CD14-positive monocyte (primary cell): ENCODE measurements at regions not wholly inside any gene's neighbourhood (a gene's known extent, or its start where the extent isn't known, plus 50 kb on each side); places are given as distances from the start of the nearest gene placed in this dataset.

Experiments
- DNase-seq, 3 donors: peaks; one replicate each; pipeline ENCODE4 v3.0.0-alpha.2; 2011 to 2022
- H2AFZ ChIP-seq: 2 replicates; pipeline ENCODE4 v1.6.0; 2012; ENCODE audit warnings: mild to moderate bottlenecking, low read depth, low read length, inconsistent platforms; ENCODE audit not compliant: insufficient read depth, poor library complexity, severe bottlenecking
- H3K27ac ChIP-seq, 2 donors: 1 replicate in 1 of 2; 2 replicates in 1 of 2; pipeline ENCODE4 v1.5.1; 2012 to 2013; ENCODE audit warnings: low read length in 2 of 2, control low read depth in 1 of 2, inconsistent platforms in 1 of 2, low read depth in 1 of 2, mild to moderate bottlenecking in 1 of 2
- H3K27me3 ChIP-seq, 2 donors: one replicate each; pipeline versions ENCODE4 v1.6.0 to v1.6.1; 2011 to 2013; ENCODE audit warnings: low read length in 2 of 2; ENCODE audit not compliant: control insufficient read depth in 2 of 2, insufficient read depth in 2 of 2
- H3K36me3 ChIP-seq, 2 donors: replicated peaks in 1 of 2; 1 replicate in 1 of 2; 2 replicates in 1 of 2; pipeline versions ENCODE4 v1.5.1 to v1.6.1; 2012 to 2013; ENCODE audit warnings: low read length in 2 of 2, control low read depth in 1 of 2, inconsistent platforms in 1 of 2, mild to moderate bottlenecking in 1 of 2; ENCODE audit not compliant: insufficient read depth in 2 of 2, control insufficient read depth in 1 of 2
- H3K4me1 ChIP-seq, 2 donors: 1 replicate in 1 of 2; 2 replicates in 1 of 2; pipeline versions ENCODE4 v1.5.1 to v1.6.1; 2012 to 2013; ENCODE audit warnings: low read length in 2 of 2, control low read depth in 1 of 2, inconsistent platforms in 1 of 2, mild to moderate bottlenecking in 1 of 2, moderate library complexity in 1 of 2; ENCODE audit not compliant: insufficient read depth in 2 of 2, control insufficient read depth in 1 of 2
- H3K4me2 ChIP-seq: replicated peaks from 2 replicates; pipeline ENCODE3; 2012; ENCODE audit warnings: low read length, moderate library complexity, mild to moderate bottlenecking; ENCODE audit not compliant: poor library complexity, severe bottlenecking; ENCODE audit errors: extremely low read depth
- H3K4me3 ChIP-seq, 3 experiments: fragments of 200-600 bp in 1 of 3; sonication (generic) in 1 of 3; replicated peaks in 1 of 3; 1 replicate in 2 of 3; 2 replicates in 1 of 3; pipeline ENCODE4 v1.5.1; 2011 to 2013; ENCODE audit warnings: low read length in 3 of 3, mild to moderate bottlenecking in 3 of 3, control low read depth in 2 of 3, low read depth in 2 of 3, inconsistent platforms in 1 of 3, moderate library complexity in 1 of 3
- H3K79me2 ChIP-seq: 2 replicates; pipeline ENCODE4 v1.6.0; 2012; ENCODE audit warnings: mild to moderate bottlenecking, control low read depth, inconsistent platforms, low read length, moderate library complexity; ENCODE audit not compliant: insufficient read depth
- H3K9ac ChIP-seq: 2 replicates; pipeline ENCODE4 v1.6.0; 2017; ENCODE audit warnings: low read length, mild to moderate bottlenecking; ENCODE audit not compliant: insufficient read depth, poor library complexity, severe bottlenecking
- H3K9me3 ChIP-seq, 2 donors: replicated peaks in 1 of 2; 1 replicate in 1 of 2; 2 replicates in 1 of 2; pipeline versions ENCODE4 v1.5.1 to v1.6.1; 2012 to 2013; ENCODE audit warnings: low read length in 2 of 2, control low read depth in 1 of 2; ENCODE audit not compliant: control insufficient read depth in 1 of 2, insufficient read depth in 1 of 2
- H4K20me1 ChIP-seq: 2 replicates; pipeline ENCODE4 v1.6.0; 2012; ENCODE audit warnings: mild to moderate bottlenecking, low read length, control low read depth, moderate library complexity; ENCODE audit not compliant: insufficient read depth
- H3K27ac Mint-ChIP-seq, 7 donors: one replicate each; pipeline ENCODE4 v1.8.0; 2020; ENCODE audit warnings: mild to moderate bottlenecking in 7 of 7, mixed read lengths in 7 of 7, moderate library complexity in 6 of 7, inconsistent platforms in 2 of 7
- H3K27me3 Mint-ChIP-seq, 3 donors: one replicate each; pipeline ENCODE4 v1.8.0; 2021 to 2022; ENCODE audit warnings: low read depth in 3 of 3, mild to moderate bottlenecking in 3 of 3, mixed read lengths in 3 of 3, moderate library complexity in 3 of 3, inconsistent platforms in 1 of 3
- H3K36me3 Mint-ChIP-seq, 2 donors: one replicate each; pipeline ENCODE4 v1.8.0; 2020; ENCODE audit warnings: mixed read lengths in 2 of 2, inconsistent platforms in 1 of 2, mild to moderate bottlenecking in 1 of 2
- H3K4me1 Mint-ChIP-seq: one replicate; pipeline ENCODE4 v1.8.0; 2020; ENCODE audit warnings: mild to moderate bottlenecking, mixed read lengths
- H3K4me3 Mint-ChIP-seq, 2 donors: one replicate each; pipeline ENCODE4 v1.8.0; 2020; ENCODE audit warnings: mild to moderate bottlenecking in 2 of 2, mixed read lengths in 2 of 2, moderate library complexity in 1 of 2
- H3K9me3 Mint-ChIP-seq, 7 donors: one replicate each; pipeline ENCODE4 v1.8.0; 2020 to 2022; ENCODE audit warnings: mixed read lengths in 7 of 7, mild to moderate bottlenecking in 6 of 7, moderate library complexity in 6 of 7, inconsistent platforms in 2 of 7
- CTCF ChIP-seq: fragments of 200-600 bp; IDR thresholded peaks from one replicate; pipeline ENCODE4 v1.8.0; 2022; ENCODE audit warnings: antibody characterized with exemption, mild to moderate bottlenecking
- WGBS: methylation state at CpG from one replicate; pipeline ENCODE4 v1.1.5; 2013; ENCODE audit warnings: missing lambda C conversion rate; ENCODE audit not compliant: insufficient coverage; 5-methylcytosine and 5-hydroxymethylcytosine counted together
- intact Hi-C, 2 donors: fragments of 100-400 bp; cut with micrococcal nuclease; formaldehyde crosslinking; loops; one replicate each; pipeline versions ENCODE4 v1.15.0 to v1.15.1; 2023

- H3K4me3 ChIP-seq: no peak overlapping the region
- H3K36me3 ChIP-seq: no peaks in the 10 kb centered on the region
- H4K20me1 ChIP-seq: no peaks in the 10 kb centered on the region
- intact Hi-C loops: no loop called here
- Mint-ChIP-seq H3K9me3 (peaks cover 0 to 3% (median 0%) of the 10 kb centered on the region in 7 donors), H3K27ac (no peak overlapping the region), H3K4me3 (no peak overlapping the region), H3K36me3 (no peaks in the 10 kb centered on the region), H3K4me1 (no peaks in the 10 kb centered on the region), H3K27me3 (peaks cover 1 to 2% (median 2%) of the 10 kb centered on the region in 3 donors)
- no peaks in the 10 kb centered on the region for H3K4me1 ChIP-seq
- H2AFZ ChIP-seq: no peak overlapping the region
- WGBS: 71% methylated on average over 1 of the region's 2 CpGs
- H3K79me2 ChIP-seq: no peaks in the 10 kb centered on the region
- no peaks in the 10 kb centered on the region for H3K9me3 ChIP-seq
- TF ChIP-seq CTCF: no peak
- H3K9ac ChIP-seq: no peak overlapping the region
- H3K27ac ChIP-seq: no peak overlapping the region
- no peaks in the 10 kb centered on the region for H3K27me3 ChIP-seq
- H3K4me2 ChIP-seq: no peak overlapping the region
- DNase-seq: no peak
Observed at GRCh38 chr5:169429044-169429443, 128.1 kb upstream of the SLIT3 start.

GRCh38 chr5:169426784-169427183 is 125.8 kb upstream of the SLIT3 start:
- peaks cover 0 to 3% (median 0%) of the 10 kb centered on the region in 7 donors for H3K9me3 Mint-ChIP-seq
- no peaks in the 10 kb centered on the region for H3K9me3 ChIP-seq
- no peaks in the 10 kb centered on the region for H3K36me3 ChIP-seq
- no peaks in the 10 kb centered on the region for H3K4me1 ChIP-seq
- H2AFZ ChIP-seq: no peak overlapping the region
- H3K27me3 ChIP-seq: no peaks in the 10 kb centered on the region
- no peak overlapping the region for H3K9ac ChIP-seq
- 71% methylated on average over 1 of the region's 6 CpGs for WGBS
- no peak overlapping the region for H3K4me2 ChIP-seq
- no peak overlapping the region for H3K4me3 Mint-ChIP-seq
- H3K4me3 ChIP-seq: no peak overlapping the region
- no peak overlapping the region for H3K27ac Mint-ChIP-seq
- H4K20me1 ChIP-seq: no peaks in the 10 kb centered on the region
- H3K27me3 Mint-ChIP-seq: peaks cover 1 to 2% (median 2%) of the 10 kb centered on the region in 3 donors
- no peak overlapping the region for H3K27ac ChIP-seq
- no peaks in the 10 kb centered on the region for H3K36me3 Mint-ChIP-seq
- no peaks in the 10 kb centered on the region for H3K79me2 ChIP-seq
- no peaks in the 10 kb centered on the region for H3K4me1 Mint-ChIP-seq
- no peak for TF ChIP-seq CTCF
- intact Hi-C loops: no loop called here
- DNase-seq: no peak
